ENCODE measurements at regions not wholly inside any gene's neighbourhood (a gene's known extent, or its start where the extent isn't known, plus 50 kb on each side); places are given as distances from the start of the nearest gene placed in this dataset.

- Histone ChIP-seq H3K23ac (ENCODE audit: insufficient read length, low read depth, low read length) (no peak overlapping the region), H2BK120ac (ENCODE audit: low read depth, low read length, poor library complexity, severe bottlenecking) (no peak overlapping the region), H2BK15ac (ENCODE audit: low read depth, low read length) (no peak overlapping the region), H4K91ac (ENCODE audit: insufficient read length, low read depth, low read length) (no peak overlapping the region), H3K27me3 (ENCODE audit: insufficient read depth, low read length) (no peaks in the 10 kb centered on the region), H3K27ac (ENCODE audit: insufficient read length, low read depth, low read length) (no peak overlapping the region), H2AK5ac (ENCODE audit: insufficient read length, low read length) (no peak overlapping the region), H3T11ph (ENCODE audit: low read length) (no peak overlapping the region), H3K79me1 (ENCODE audit: insufficient read depth, low read depth, low read length, poor library complexity, severe bottlenecking) (no peaks in the 10 kb centered on the region), H3K79me2 (ENCODE audit: insufficient read depth, low read length) (no peaks in the 10 kb centered on the region), H2BK12ac (ENCODE audit: insufficient read length, low read depth, low read length) (no peak overlapping the region), H3K23me2 (ENCODE audit: insufficient read length, low read depth, low read length, poor library complexity, severe bottlenecking) (no peaks in the 10 kb centered on the region), H3K56ac (ENCODE audit: insufficient read length, low read depth, low read length) (no peak overlapping the region), H3K9me3 (ENCODE audit: control insufficient read depth, low read depth, low read length) (no peaks in the 10 kb centered on the region), H2BK20ac (ENCODE audit: low read depth, low read length, poor library complexity, severe bottlenecking) (no peak overlapping the region), H4K8ac (replicated peaks; ENCODE audit: insufficient read length, low read depth, low read length) (no peak overlapping the region), H4K5ac (ENCODE audit: insufficient read length, low read depth, low read length) (no peak overlapping the region), H3K14ac (ENCODE audit: insufficient read depth, low read length) (no peak overlapping the region), H3K4me2 (ENCODE audit: insufficient read depth, insufficient read length, low read length) (no peak overlapping the region), H3K4ac (ENCODE audit: low read depth, low read length) (no peak overlapping the region), H3K18ac (ENCODE audit: insufficient read length, low read depth, low read length) (no peak overlapping the region), H3K4me1 (ENCODE audit: insufficient read depth, low read length) (no peaks in the 10 kb centered on the region), H4K20me1 (ENCODE audit: control insufficient read depth, insufficient read depth, insufficient read length) (no peaks in the 10 kb centered on the region), H3K9ac (ENCODE audit: extremely low read depth, insufficient read length, low read length) (no peak overlapping the region), H2BK5ac (ENCODE audit: insufficient read length, low read length) (no peak overlapping the region), H2AFZ (ENCODE audit: low read length) (no peak overlapping the region)
- Mint-ChIP-seq H3K9me3 (peaks cover 0 to 3% of the 10 kb centered on the region in 2 experiments; a peak in 1 of 5 replicates), H3K4me1 (no peaks in the 10 kb centered on the region), H3K4me3 (no peak overlapping the region), H3K36me3 (ENCODE audit: insufficient read depth in 1 of 3, low read depth in 3 of 3) (no peaks in the 10 kb centered on the region), H3K27ac (no peak overlapping the region), H3K27me3 (ENCODE audit: low read depth) (no peaks in the 10 kb centered on the region; the same call in 1 of the 2 replicates)
- TF ChIP-seq CTCF (conservative IDR thresholded peaks at IDR 0.05) = no peak
- WGBS (ENCODE audit: extremely low coverage, insufficient read length, low lambda C conversion rate) = no CpG with 5 or more reads among the region's 4 CpGs
- DNase-seq = no peak
Observed at GRCh38 chr5:5039918-5040317, 100.2 kb upstream of the ADAMTS16 start.

All from H9 (cell line).